Head of caudate nucleus (tissue), 42 donors: ENCODE measurements at regions not wholly inside any gene's neighbourhood (a gene's known extent, or its start where the extent isn't known, plus 50 kb on each side); places are given as distances from the start of the nearest gene placed in this dataset.

Experiments used
- DNase-seq, 42 donors: peaks; one replicate each; pipeline versions ENCODE4 v3.0.0 to v3.0.0-alpha.2; 2020 to 2021; ENCODE audit warnings: mixed read lengths in 7 of 42
- intact Hi-C: fragments of 100-400 bp; cut with DNase I; formaldehyde crosslinking; loops from one replicate; pipeline ENCODE4 v1.15.0; 2022

GRCh38 chr20:58568483-58569240, 53.5 kb upstream of the APCDD1L start:
- intact Hi-C loops, result no loop called here
- DNase-seq, result no peak

- DNase-seq, result no peak
- intact Hi-C loops, result no loop called here
Observed at GRCh38 chr20:58568126-58568482, 52.9 kb upstream of the APCDD1L start.

- intact Hi-C loops, result no loop called here
- DNase-seq, result no peak
Observed at GRCh38 chr20:58567437-58567836, 52.2 kb upstream of the APCDD1L start.

GRCh38 chr20:58566981-58567380, 51.8 kb upstream of the APCDD1L start:
- intact Hi-C loops, result no loop called here
- no peak for DNase-seq

GRCh38 chr20:58565461-58566175, 50.4 kb upstream of the APCDD1L start:
- no peak for DNase-seq
- intact Hi-C loops, result no loop called here
